ENCODE measurements at regions not wholly inside any gene's neighbourhood (a gene's known extent, or its start where the extent isn't known, plus 50 kb on each side); places are given as distances from the start of the nearest gene placed in this dataset.

- TF ChIP-seq, protein P1, sequence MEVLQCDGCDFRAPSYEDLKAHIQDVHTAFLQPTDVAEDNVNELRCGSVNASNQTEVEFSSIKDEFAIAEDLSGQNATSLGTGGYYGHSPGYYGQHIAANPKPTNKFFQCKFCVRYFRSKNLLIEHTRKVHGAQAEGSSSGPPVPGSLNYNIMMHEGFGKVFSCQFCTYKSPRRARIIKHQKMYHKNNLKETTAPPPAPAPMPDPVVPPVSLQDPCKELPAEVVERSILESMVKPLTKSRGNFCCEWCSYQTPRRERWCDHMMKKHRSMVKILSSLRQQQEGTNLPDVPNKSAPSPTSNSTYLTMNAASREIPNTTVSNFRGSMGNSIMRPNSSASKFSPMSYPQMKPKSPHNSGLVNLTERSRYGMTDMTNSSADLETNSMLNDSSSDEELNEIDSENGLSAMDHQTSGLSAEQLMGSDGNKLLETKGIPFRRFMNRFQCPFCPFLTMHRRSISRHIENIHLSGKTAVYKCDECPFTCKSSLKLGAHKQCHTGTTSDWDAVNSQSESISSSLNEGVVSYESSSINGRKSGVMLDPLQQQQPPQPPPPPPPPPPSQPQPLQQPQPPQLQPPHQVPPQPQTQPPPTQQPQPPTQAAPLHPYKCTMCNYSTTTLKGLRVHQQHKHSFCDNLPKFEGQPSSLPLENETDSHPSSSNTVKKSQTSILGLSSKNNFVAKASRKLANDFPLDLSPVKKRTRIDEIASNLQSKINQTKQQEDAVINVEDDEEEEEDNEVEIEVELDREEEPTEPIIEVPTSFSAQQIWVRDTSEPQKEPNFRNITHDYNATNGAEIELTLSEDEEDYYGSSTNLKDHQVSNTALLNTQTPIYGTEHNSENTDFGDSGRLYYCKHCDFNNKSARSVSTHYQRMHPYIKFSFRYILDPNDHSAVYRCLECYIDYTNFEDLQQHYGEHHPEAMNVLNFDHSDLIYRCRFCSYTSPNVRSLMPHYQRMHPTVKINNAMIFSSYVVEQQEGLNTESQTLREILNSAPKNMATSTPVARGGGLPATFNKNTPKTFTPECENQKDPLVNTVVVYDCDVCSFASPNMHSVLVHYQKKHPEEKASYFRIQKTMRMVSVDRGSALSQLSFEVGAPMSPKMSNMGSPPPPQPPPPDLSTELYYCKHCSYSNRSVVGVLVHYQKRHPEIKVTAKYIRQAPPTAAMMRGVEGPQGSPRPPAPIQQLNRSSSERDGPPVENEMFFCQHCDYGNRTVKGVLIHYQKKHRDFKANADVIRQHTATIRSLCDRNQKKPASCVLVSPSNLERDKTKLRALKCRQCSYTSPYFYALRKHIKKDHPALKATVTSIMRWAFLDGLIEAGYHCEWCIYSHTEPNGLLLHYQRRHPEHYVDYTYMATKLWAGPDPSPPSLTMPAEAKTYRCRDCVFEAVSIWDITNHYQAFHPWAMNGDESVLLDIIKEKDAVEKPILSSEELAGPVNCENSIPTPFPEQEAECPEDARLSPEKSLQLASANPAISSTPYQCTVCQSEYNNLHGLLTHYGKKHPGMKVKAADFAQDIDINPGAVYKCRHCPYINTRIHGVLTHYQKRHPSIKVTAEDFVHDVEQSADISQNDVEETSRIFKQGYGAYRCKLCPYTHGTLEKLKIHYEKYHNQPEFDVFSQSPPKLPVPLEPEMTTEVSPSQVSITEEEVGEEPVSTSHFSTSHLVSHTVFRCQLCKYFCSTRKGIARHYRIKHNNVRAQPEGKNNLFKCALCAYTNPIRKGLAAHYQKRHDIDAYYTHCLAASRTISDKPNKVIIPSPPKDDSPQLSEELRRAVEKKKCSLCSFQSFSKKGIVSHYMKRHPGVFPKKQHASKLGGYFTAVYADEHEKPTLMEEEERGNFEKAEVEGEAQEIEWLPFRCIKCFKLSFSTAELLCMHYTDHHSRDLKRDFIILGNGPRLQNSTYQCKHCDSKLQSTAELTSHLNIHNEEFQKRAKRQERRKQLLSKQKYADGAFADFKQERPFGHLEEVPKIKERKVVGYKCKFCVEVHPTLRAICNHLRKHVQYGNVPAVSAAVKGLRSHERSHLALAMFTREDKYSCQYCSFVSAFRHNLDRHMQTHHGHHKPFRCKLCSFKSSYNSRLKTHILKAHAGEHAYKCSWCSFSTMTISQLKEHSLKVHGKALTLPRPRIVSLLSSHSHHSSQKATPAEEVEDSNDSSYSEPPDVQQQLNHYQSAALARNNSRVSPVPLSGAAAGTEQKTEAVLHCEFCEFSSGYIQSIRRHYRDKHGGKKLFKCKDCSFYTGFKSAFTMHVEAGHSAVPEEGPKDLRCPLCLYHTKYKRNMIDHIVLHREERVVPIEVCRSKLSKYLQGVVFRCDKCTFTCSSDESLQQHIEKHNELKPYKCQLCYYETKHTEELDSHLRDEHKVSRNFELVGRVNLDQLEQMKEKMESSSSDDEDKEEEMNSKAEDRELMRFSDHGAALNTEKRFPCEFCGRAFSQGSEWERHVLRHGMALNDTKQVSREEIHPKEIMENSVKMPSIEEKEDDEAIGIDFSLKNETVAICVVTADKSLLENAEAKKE (CRISPR knock-in tag; IDR thresholded peaks at IDR 0.05), result no peak
- TF ChIP-seq STAT1 (IDR thresholded peaks at IDR 0.05; ENCODE audit: unreplicated experiment) (no peak), REST (IDR thresholded peaks at IDR 0.05; ENCODE audit: unreplicated experiment) (no peak), JUNB (IDR thresholded peaks at IDR 0.05; ENCODE audit: unreplicated experiment) (no peak)
Measured at GRCh38 chr3:20916951-20917606, 731.1 kb upstream of the SGO1 start (continued).

GRCh38 chr3:20914310-20914709, 728.3 kb upstream of the SGO1 start:
- H3K79me2 ChIP-seq (replicated peaks; ENCODE audit: insufficient read depth), result no peaks in the 10 kb centered on the region
- H2AFZ ChIP-seq, result no peak overlapping the region
- H3K27ac ChIP-seq (ENCODE audit: low read depth), result no peak overlapping the region
- no peak overlapping the region for H3K4me3 ChIP-seq
- H4K20me1 ChIP-seq (replicated peaks; ENCODE audit: insufficient read depth), result no peaks in the 10 kb centered on the region
- H3F3A ChIP-seq (replicated peaks; ENCODE audit: low read depth), result no peaks in the 10 kb centered on the region
- H3K9me2 ChIP-seq (ENCODE audit: insufficient read depth), result no peaks in the 10 kb centered on the region
- no peak overlapping the region for H3K4me3 Mint-ChIP-seq
- H3K27ac Mint-ChIP-seq, result no peak overlapping the region
- TF ChIP-seq CREB1 (CRISPR knock-in tag; IDR thresholded peaks at IDR 0.05; ENCODE audit: low read depth), result no peak
- TF ChIP-seq ETS1 (IDR thresholded peaks at IDR 0.05), result no peak
- no peak for TF ChIP-seq REST (IDR thresholded peaks at IDR 0.05; ENCODE audit: unreplicated experiment)
- TF ChIP-seq NANOG (IDR thresholded peaks at IDR 0.05; ENCODE audit: borderline replicate concordance), result no peak
- no peak for TF ChIP-seq ZNF114 (CRISPR knock-in tag; IDR thresholded peaks at IDR 0.05)
- H3K36me3 Mint-ChIP-seq (ENCODE audit: low read depth), result no peaks in the 10 kb centered on the region
- DNase-seq (ENCODE audit: low spot score) (no peak), ATAC-seq (no peak)
- no peaks in the 10 kb centered on the region for H3K4me1 ChIP-seq (ENCODE audit: insufficient read depth)
- no peaks in the 10 kb centered on the region for H3K27me3 ChIP-seq (ENCODE audit: insufficient read depth)
- H3K9me3 Mint-ChIP-seq, result no peaks in the 10 kb centered on the region
- H3K27me3 Mint-ChIP-seq (ENCODE audit: insufficient read depth, low read depth, poor library complexity), result peaks cover 2% of the 10 kb centered on the region
- no peaks in the 10 kb centered on the region for H3K36me3 ChIP-seq (ENCODE audit: insufficient read depth)
- H3K4me1 Mint-ChIP-seq, result peaks cover 7% of the 10 kb centered on the region; the same call in 2 of the 3 replicates
- H3K4me2 ChIP-seq, result no peak overlapping the region
